ENCODE measurements at regions not wholly inside any gene's neighbourhood (a gene's known extent, or its start where the extent isn't known, plus 50 kb on each side); places are given as distances from the start of the nearest gene placed in this dataset.

- H3K4me1 ChIP-seq (ENCODE audit: insufficient read depth, insufficient read length): no peaks in the 10 kb centered on the region
- H3K27me3 ChIP-seq (ENCODE audit: insufficient read depth, insufficient read length): no peaks in the 10 kb centered on the region
- TF ChIP-seq YY1 (IDR thresholded peaks at IDR 0.05; ENCODE audit: insufficient read depth, insufficient read length) (no peak), ZNF274 (IDR thresholded peaks at IDR 0.05; ENCODE audit: low read depth, low read length) (no peak), SUZ12 (IDR thresholded peaks at IDR 0.05; ENCODE audit: extremely low read depth, insufficient read depth, insufficient read length) (no peak)
- no peak overlapping the region for H3K4me3 ChIP-seq (ENCODE audit: insufficient read length, low read depth)
- no peak for DNase-seq (ENCODE audit: low read depth, low spot score)
- H3K9ac ChIP-seq (ENCODE audit: insufficient read length, low read depth): no peak overlapping the region
- H3K9me3 ChIP-seq (ENCODE audit: insufficient read depth, low read length): 0 out of 2 replicates have a peak, but pooled peaks cover 6% of the 10 kb centered on the region
- H3K36me3 ChIP-seq (ENCODE audit: insufficient read depth, insufficient read length, low read length): no peaks in the 10 kb centered on the region
These were observed 122.0 kb downstream of the ARL4A start for GRCh38 chr7:12809476-12809875.

GRCh38 chr7:12812111-12812510 lies 124.7 kb downstream of the ARL4A start:
- Histone ChIP-seq H3K36me3 (ENCODE audit: insufficient read depth, insufficient read length, low read length) (no peaks in the 10 kb centered on the region), H3K9ac (ENCODE audit: insufficient read length, low read depth) (no peak overlapping the region), H3K4me3 (ENCODE audit: insufficient read length, low read depth) (no peak overlapping the region), H3K4me1 (ENCODE audit: insufficient read depth, insufficient read length) (no peaks in the 10 kb centered on the region), H3K27me3 (ENCODE audit: insufficient read depth, insufficient read length) (no peaks in the 10 kb centered on the region), H3K9me3 (ENCODE audit: insufficient read depth, low read length) (0 out of 2 replicates have a peak, but pooled peaks cover 6% of the 10 kb centered on the region)
- DNase-seq (ENCODE audit: low read depth, low spot score): no peak
- TF ChIP-seq SUZ12 (IDR thresholded peaks at IDR 0.05; ENCODE audit: extremely low read depth, insufficient read depth, insufficient read length) (no peak), ZNF274 (IDR thresholded peaks at IDR 0.05; ENCODE audit: low read depth, low read length) (no peak), YY1 (IDR thresholded peaks at IDR 0.05; ENCODE audit: insufficient read depth, insufficient read length) (no peak)

DNA sequence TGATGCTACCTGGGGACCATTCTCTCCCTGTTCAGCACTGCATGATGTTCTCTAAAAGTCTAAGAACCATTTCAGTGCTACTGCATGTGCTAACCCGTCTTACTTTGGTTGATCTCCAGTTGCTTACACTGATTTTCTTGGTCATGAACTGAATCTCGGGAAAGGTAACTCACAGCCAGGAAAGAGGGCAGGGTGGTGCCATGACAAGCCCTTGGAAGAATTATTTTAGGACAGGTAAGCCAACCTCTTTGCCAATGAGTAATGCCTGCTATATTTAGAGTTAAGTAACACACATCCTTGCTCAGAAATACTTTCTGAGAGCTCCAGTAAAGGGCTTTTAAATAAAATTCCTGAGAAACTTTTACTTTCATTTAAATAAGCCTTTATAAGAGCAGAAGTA lies 126.7 kb downstream of the ARL4A start:
- H3K9me3 ChIP-seq (ENCODE audit: insufficient read depth, low read length): 0 out of 2 replicates have a peak, but pooled peaks cover 6% of the 10 kb centered on the region
- H3K4me1 ChIP-seq (ENCODE audit: insufficient read depth, insufficient read length): no peaks in the 10 kb centered on the region
- TF ChIP-seq ZNF274 (IDR thresholded peaks at IDR 0.05; ENCODE audit: low read depth, low read length): no peak
- no peak for TF ChIP-seq SUZ12 (IDR thresholded peaks at IDR 0.05; ENCODE audit: extremely low read depth, insufficient read depth, insufficient read length)
- TF ChIP-seq YY1 (IDR thresholded peaks at IDR 0.05; ENCODE audit: insufficient read depth, insufficient read length): no peak
- H3K4me3 ChIP-seq (ENCODE audit: insufficient read length, low read depth): no peak overlapping the region
- H3K9ac ChIP-seq (ENCODE audit: insufficient read length, low read depth): no peak overlapping the region
- no peaks in the 10 kb centered on the region for H3K27me3 ChIP-seq (ENCODE audit: insufficient read depth, insufficient read length)
- no peaks in the 10 kb centered on the region for H3K36me3 ChIP-seq (ENCODE audit: insufficient read depth, insufficient read length, low read length)
- DNase-seq (ENCODE audit: low read depth, low spot score): no peak

DNA sequence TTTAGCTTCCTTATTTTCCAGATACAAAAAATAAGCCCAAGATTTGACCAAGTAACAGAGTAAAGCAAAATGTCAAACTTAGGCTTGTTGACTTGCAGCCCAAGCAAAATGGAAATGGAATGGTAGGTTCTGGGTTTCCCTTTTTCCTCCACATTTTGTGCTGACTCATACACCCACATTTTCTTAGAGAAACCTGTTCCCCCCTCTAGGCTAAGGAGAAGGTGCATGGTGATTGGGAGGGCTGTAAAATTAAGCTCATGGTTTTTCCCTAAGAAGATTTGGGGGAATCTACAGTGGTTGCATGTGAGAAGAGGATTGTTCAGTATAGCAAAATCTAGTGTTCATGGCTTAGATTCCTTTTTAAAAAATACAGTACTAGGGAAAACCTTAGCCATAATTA lies 127.4 kb downstream of the ARL4A start:
- Histone ChIP-seq H3K36me3 (ENCODE audit: insufficient read depth, insufficient read length, low read length) (no peaks in the 10 kb centered on the region), H3K4me3 (ENCODE audit: insufficient read length, low read depth) (no peak overlapping the region), H3K9me3 (ENCODE audit: insufficient read depth, low read length) (0 out of 2 replicates have a peak, but pooled peaks cover 6% of the 10 kb centered on the region), H3K9ac (ENCODE audit: insufficient read length, low read depth) (no peak overlapping the region), H3K4me1 (ENCODE audit: insufficient read depth, insufficient read length) (no peaks in the 10 kb centered on the region), H3K27me3 (ENCODE audit: insufficient read depth, insufficient read length) (no peaks in the 10 kb centered on the region)
- no peak for DNase-seq (ENCODE audit: low read depth, low spot score)
- TF ChIP-seq SUZ12 (IDR thresholded peaks at IDR 0.05; ENCODE audit: extremely low read depth, insufficient read depth, insufficient read length) (no peak), ZNF274 (IDR thresholded peaks at IDR 0.05; ENCODE audit: low read depth, low read length) (no peak), YY1 (IDR thresholded peaks at IDR 0.05; ENCODE audit: insufficient read depth, insufficient read length) (no peak)

DNA sequence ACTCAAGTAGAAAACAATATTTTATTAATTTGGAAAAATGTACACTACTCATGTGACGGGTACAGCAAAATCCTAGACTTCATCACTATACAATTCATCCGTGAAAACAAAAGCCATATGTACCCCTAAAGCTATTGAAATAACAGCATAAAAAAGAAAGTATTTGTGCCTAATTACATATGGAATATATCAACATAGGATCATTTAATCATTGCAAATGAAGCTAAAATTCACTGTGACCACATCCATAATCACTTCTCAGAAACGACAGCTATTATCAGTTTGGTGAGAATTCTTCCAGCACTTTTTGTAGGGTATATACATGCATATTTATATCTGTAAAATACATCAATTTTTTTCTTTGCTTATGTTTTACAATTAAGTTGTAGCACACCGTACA lies 128.0 kb downstream of the ARL4A start:
- TF ChIP-seq ZNF274 (IDR thresholded peaks at IDR 0.05; ENCODE audit: low read depth, low read length) (no peak), SUZ12 (IDR thresholded peaks at IDR 0.05; ENCODE audit: extremely low read depth, insufficient read depth, insufficient read length) (no peak), YY1 (IDR thresholded peaks at IDR 0.05; ENCODE audit: insufficient read depth, insufficient read length) (no peak)
- no peak overlapping the region for H3K9ac ChIP-seq (ENCODE audit: insufficient read length, low read depth)
- no peak for DNase-seq (ENCODE audit: low read depth, low spot score)
- no peak overlapping the region for H3K4me3 ChIP-seq (ENCODE audit: insufficient read length, low read depth)
- no peaks in the 10 kb centered on the region for H3K36me3 ChIP-seq (ENCODE audit: insufficient read depth, insufficient read length, low read length)
- no peaks in the 10 kb centered on the region for H3K4me1 ChIP-seq (ENCODE audit: insufficient read depth, insufficient read length)
- H3K9me3 ChIP-seq (ENCODE audit: insufficient read depth, low read length): 0 out of 2 replicates have a peak, but pooled peaks cover 6% of the 10 kb centered on the region
- H3K27me3 ChIP-seq (ENCODE audit: insufficient read depth, insufficient read length): no peaks in the 10 kb centered on the region

DNA sequence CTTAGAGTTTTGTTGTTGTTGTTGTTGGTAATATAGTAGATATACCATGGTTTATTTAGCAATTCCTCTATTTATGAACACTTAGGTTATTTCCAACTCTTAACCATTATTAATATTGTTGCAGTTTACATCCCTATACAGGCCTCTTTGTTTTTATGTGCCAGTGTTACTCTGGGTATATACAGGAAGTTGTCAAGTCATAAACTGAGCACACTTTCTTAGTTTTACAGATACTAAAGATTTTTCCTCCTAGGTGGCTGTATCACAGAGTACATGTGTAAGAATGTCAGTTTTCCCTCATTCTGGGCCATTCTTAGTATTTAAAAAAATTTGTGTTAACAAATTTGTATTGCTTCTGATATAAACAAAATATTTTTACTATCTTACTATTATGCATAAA lies 128.4 kb downstream of the ARL4A start:
- no peaks in the 10 kb centered on the region for H3K4me1 ChIP-seq (ENCODE audit: insufficient read depth, insufficient read length)
- DNase-seq (ENCODE audit: low read depth, low spot score): no peak
- no peak overlapping the region for H3K9ac ChIP-seq (ENCODE audit: insufficient read length, low read depth)
- TF ChIP-seq YY1 (IDR thresholded peaks at IDR 0.05; ENCODE audit: insufficient read depth, insufficient read length) (no peak), ZNF274 (IDR thresholded peaks at IDR 0.05; ENCODE audit: low read depth, low read length) (no peak), SUZ12 (IDR thresholded peaks at IDR 0.05; ENCODE audit: extremely low read depth, insufficient read depth, insufficient read length) (no peak)
- no peaks in the 10 kb centered on the region for H3K36me3 ChIP-seq (ENCODE audit: insufficient read depth, insufficient read length, low read length)
- H3K9me3 ChIP-seq (ENCODE audit: insufficient read depth, low read length): 0 out of 2 replicates have a peak, but pooled peaks cover 6% of the 10 kb centered on the region
- no peaks in the 10 kb centered on the region for H3K27me3 ChIP-seq (ENCODE audit: insufficient read depth, insufficient read length)
- H3K4me3 ChIP-seq (ENCODE audit: insufficient read length, low read depth): no peak overlapping the region

GRCh38 chr7:12820777-12821176 lies 133.3 kb downstream of the ARL4A start:
- Histone ChIP-seq H3K9me3 (ENCODE audit: insufficient read depth, low read length) (no peaks in the 10 kb centered on the region), H3K9ac (ENCODE audit: insufficient read length, low read depth) (no peak overlapping the region), H3K36me3 (ENCODE audit: insufficient read depth, insufficient read length, low read length) (no peaks in the 10 kb centered on the region), H3K4me1 (ENCODE audit: insufficient read depth, insufficient read length) (no peaks in the 10 kb centered on the region), H3K4me3 (ENCODE audit: insufficient read length, low read depth) (no peak overlapping the region), H3K27me3 (ENCODE audit: insufficient read depth, insufficient read length) (no peaks in the 10 kb centered on the region)
- TF ChIP-seq SUZ12 (IDR thresholded peaks at IDR 0.05; ENCODE audit: extremely low read depth, insufficient read depth, insufficient read length) (no peak), ZNF274 (IDR thresholded peaks at IDR 0.05; ENCODE audit: low read depth, low read length) (no peak), YY1 (IDR thresholded peaks at IDR 0.05; ENCODE audit: insufficient read depth, insufficient read length) (no peak)
- no peak for DNase-seq (ENCODE audit: low read depth, low spot score)
